Hematopoietic multipotent progenitor cell treated with erythropoietin and hydrocortisone succinate and interleukin-3 and kit ligand, for 4 days (in vitro differentiated cells): ENCODE measurements at regions not wholly inside any gene's neighbourhood (a gene's known extent, or its start where the extent isn't known, plus 50 kb on each side); places are given as distances from the start of the nearest gene placed in this dataset.
A peak's percentile ranks its signal among the peaks of the same experiment; 100 is the strongest.

Experiments
- DNase-seq: peaks from one replicate; pipeline ENCODE4 v3.0.0-alpha.2; 2015

- DNase-seq: no peak
These were observed 419.9 kb downstream of the TDRD15 start for GRCh38 chr2:21543630-21544029.

- DNase-seq: no peak
These were observed 420.6 kb downstream of the TDRD15 start for GRCh38 chr2:21544392-21544791.

GRCh38 chr2:21552981-21553380 lies 429.2 kb downstream of the TDRD15 start:
- DNase-seq: no peak

- no peak for DNase-seq
These were observed 435.6 kb downstream of the TDRD15 start for GRCh38 chr2:21559351-21559750.

GRCh38 chr2:21561965-21562364 lies 438.2 kb downstream of the TDRD15 start:
- no peak for DNase-seq

- no peak for DNase-seq
These were observed 443.6 kb downstream of the TDRD15 start for GRCh38 chr2:21567395-21567794.

GRCh38 chr2:21571686-21572085 lies 447.9 kb downstream of the TDRD15 start:
- DNase-seq: no peak

- DNase-seq: no peak
These were observed 456.6 kb downstream of the TDRD15 start for GRCh38 chr2:21580391-21580790.

GRCh38 chr2:21585881-21586280 lies 462.1 kb downstream of the TDRD15 start:
- DNase-seq: no peak

- no peak for DNase-seq
These were observed 466.4 kb downstream of the TDRD15 start for GRCh38 chr2:21590026-21590690.

- no peak for DNase-seq
These were observed 468.2 kb downstream of the TDRD15 start for GRCh38 chr2:21591926-21592325.

- no peak for DNase-seq
These were observed 475.6 kb downstream of the TDRD15 start for GRCh38 chr2:21599417-21599816.

- no peak for DNase-seq
These were observed 479.0 kb downstream of the TDRD15 start for GRCh38 chr2:21602789-21603188.

- no peak for DNase-seq
These were observed 483.8 kb downstream of the TDRD15 start for GRCh38 chr2:21607572-21607971.

- no peak for DNase-seq
These were observed 486.5 kb downstream of the TDRD15 start for GRCh38 chr2:21610304-21610703.

- DNase-seq: no peak
These were observed 494.2 kb downstream of the TDRD15 start for GRCh38 chr2:21617885-21618434.

GRCh38 chr2:21620771-21621170 lies 497.0 kb downstream of the TDRD15 start:
- DNase-seq: no peak

GRCh38 chr2:21627938-21628337 lies 504.2 kb downstream of the TDRD15 start:
- no peak for DNase-seq

GRCh38 chr2:21633015-21633414 lies 509.2 kb downstream of the TDRD15 start:
- DNase-seq: no peak

- no peak for DNase-seq
These were observed 509.7 kb downstream of the TDRD15 start for GRCh38 chr2:21633466-21633865.

GRCh38 chr2:21633911-21634310 lies 510.1 kb downstream of the TDRD15 start:
- no peak for DNase-seq

GRCh38 chr2:21640046-21640445 lies 516.3 kb downstream of the TDRD15 start:
- DNase-seq: no peak

- peak; percentile 1 for DNase-seq
These were observed 518.9 kb downstream of the TDRD15 start for GRCh38 chr2:21642647-21643046.

- no peak for DNase-seq
These were observed 519.4 kb downstream of the TDRD15 start for GRCh38 chr2:21643180-21643579.

GRCh38 chr2:21644266-21644665 lies 520.5 kb downstream of the TDRD15 start:
- no peak for DNase-seq
